ENCODE measurements at regions not wholly inside any gene's neighbourhood (a gene's known extent, or its start where the extent isn't known, plus 50 kb on each side); places are given as distances from the start of the nearest gene placed in this dataset.
"Not testable (repeated sequence)": the region's sequence is repeated elsewhere in the genome, so short reads cannot be mapped to it uniquely, and the experiment has no call there.

DNA sequence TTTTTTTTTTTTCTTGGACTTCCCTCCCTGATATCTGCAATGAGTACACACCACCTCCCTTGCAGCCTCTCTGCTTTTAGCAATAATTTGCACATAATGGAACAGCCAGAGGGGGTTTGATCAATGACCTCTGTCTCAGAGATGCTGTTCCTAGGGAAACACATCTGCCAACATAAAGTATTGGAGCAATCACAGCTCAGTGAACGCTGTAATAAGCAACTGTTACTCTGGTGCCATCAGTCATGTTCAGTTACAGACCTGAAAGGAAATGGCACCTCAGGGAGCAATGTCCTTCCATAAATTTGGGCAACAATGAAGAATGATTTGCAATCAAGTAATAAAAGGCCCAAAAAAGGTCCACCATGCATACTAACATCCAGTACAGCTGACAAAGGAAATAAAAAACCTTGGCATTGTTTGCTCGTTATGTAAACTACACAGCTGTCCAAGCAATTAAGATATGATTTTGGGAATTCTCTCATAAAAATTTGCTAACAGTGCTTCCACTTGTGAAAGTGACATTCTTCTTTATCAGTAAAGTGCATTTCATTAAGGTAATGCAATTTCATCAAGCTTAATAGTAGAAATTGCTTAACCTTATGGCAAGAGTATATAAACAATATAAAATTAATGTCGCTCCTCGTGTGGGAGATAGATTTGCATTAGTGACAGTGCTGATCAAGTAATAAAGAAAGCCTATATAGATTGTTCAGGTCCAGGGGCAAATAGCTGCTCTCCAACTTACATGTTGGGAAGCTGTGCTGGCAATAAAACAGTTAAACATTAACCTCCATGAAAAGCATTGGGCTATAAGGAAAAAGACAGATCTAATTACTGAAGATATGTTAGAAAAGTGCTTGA is 167.8 kb downstream of the RASEF start:
- H3K4me1 ChIP-seq (ENCODE audit: control insufficient read depth in 1 of 2, insufficient read depth in 2 of 2, low read length in 2 of 2), result peaks cover 17 to 28% of the 10 kb centered on the region in 2 donors
- no peaks in the 10 kb centered on the region for H3K27me3 ChIP-seq (ENCODE audit: control insufficient read depth in 1 of 2, insufficient read depth in 2 of 2, low read length in 2 of 2)

DNA sequence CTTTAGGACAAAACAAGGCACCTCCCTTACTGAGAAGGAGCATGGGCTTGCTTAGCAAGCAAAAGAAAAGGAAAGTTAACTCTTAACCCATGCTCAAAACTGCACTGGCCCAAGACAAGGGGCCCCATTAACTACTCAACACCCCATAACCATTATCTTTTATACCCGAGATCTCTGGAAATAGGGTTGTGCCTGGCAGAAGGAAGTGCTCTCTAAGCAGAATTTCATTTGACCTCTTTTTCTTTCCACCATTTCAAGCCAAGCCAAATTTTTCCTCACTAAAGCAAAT is 167.2 kb downstream of the RASEF start:
- no peaks in the 10 kb centered on the region for H3K36me3 ChIP-seq (ENCODE audit: control insufficient read depth in 1 of 2, insufficient read depth in 2 of 2, low read length in 2 of 2)
- H3K9ac ChIP-seq (ENCODE audit: low read depth in 1 of 2, low read length in 2 of 2), result no peak overlapping the region
- no peaks in the 10 kb centered on the region for H3K9me3 ChIP-seq (ENCODE audit: control insufficient read depth in 1 of 2, low read length in 2 of 2)
- H3K4me3 ChIP-seq (ENCODE audit: low read depth in 1 of 2, low read length in 2 of 2), result no peak overlapping the region
- peaks cover 17 to 28% of the 10 kb centered on the region in 2 donors for H3K4me1 ChIP-seq (ENCODE audit: control insufficient read depth in 1 of 2, insufficient read depth in 2 of 2, low read length in 2 of 2)
- H3K27ac ChIP-seq (ENCODE audit: low read depth, low read length), result no peak overlapping the region
- no peaks in the 10 kb centered on the region for H3K27me3 ChIP-seq (ENCODE audit: control insufficient read depth in 1 of 2, insufficient read depth in 2 of 2, low read length in 2 of 2)

More for the DNA sequence above, 167.8 kb downstream of the RASEF start:
- Histone ChIP-seq H3K27ac (ENCODE audit: low read depth, low read length) (no peak overlapping the region), H3K36me3 (ENCODE audit: control insufficient read depth in 1 of 2, insufficient read depth in 2 of 2, low read length in 2 of 2) (no peaks in the 10 kb centered on the region), H3K9ac (ENCODE audit: low read depth in 1 of 2, low read length in 2 of 2) (no peak overlapping the region), H3K9me3 (ENCODE audit: control insufficient read depth in 1 of 2, low read length in 2 of 2) (no peaks in the 10 kb centered on the region), H3K4me3 (ENCODE audit: low read depth in 1 of 2, low read length in 2 of 2) (no peak overlapping the region)

DNA sequence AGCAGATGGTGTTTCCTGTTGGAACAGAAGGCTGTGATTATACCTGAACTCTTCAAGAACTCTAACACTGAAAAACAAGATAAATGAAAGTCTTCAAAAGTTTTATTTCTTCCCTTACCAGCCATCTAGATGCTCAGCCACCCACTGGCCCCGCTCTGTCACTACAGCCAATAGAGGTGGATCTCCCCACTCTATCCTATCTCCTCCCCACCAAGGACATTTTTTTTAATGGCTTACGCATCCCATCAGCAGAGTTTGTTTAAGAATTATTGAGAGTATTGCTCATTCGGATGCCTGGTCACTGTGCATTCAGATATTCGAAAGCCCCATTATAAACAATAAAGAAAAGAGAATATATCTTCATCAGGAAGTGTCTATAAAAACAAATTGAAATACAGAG is 159.4 kb downstream of the RASEF start:
- H3K36me3 ChIP-seq (ENCODE audit: control insufficient read depth in 1 of 2, insufficient read depth in 2 of 2, low read length in 2 of 2), result no peaks in the 10 kb centered on the region
- H3K9ac ChIP-seq (ENCODE audit: low read depth in 1 of 2, low read length in 2 of 2), result no peak overlapping the region
- H3K9me3 ChIP-seq (ENCODE audit: control insufficient read depth in 1 of 2, low read length in 2 of 2), result no peaks in the 10 kb centered on the region
- H3K4me3 ChIP-seq (ENCODE audit: low read depth in 1 of 2, low read length in 2 of 2), result no peak overlapping the region
- no peak overlapping the region for H3K27ac ChIP-seq (ENCODE audit: low read depth, low read length)
- H3K27me3 ChIP-seq (ENCODE audit: control insufficient read depth in 1 of 2, insufficient read depth in 2 of 2, low read length in 2 of 2), result no peaks in the 10 kb centered on the region
- no peaks in the 10 kb centered on the region for H3K4me1 ChIP-seq (ENCODE audit: control insufficient read depth in 1 of 2, insufficient read depth in 2 of 2, low read length in 2 of 2)

DNA sequence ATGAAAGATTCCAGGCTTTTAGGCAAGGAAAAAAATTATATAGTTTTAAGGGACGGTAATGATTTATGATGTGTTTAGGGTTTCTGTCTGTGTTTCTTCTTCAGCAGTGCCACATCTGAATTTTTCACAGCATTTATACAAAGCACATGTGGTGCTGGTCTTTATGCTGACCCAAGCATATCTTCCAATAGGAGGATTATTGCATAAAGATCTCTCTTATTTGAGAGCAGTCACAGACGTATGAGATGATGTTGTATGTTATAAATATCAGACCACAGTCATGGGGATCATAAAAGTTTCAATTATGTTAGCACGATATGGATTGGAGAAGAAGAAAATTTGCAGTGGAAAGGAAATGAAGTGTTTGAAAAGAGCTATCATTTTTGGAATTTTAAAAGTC is 150.9 kb downstream of the RASEF start:
- Histone ChIP-seq H3K9me3 (ENCODE audit: control insufficient read depth in 1 of 2, low read length in 2 of 2) (peaks cover 0 to 3% of the 10 kb centered on the region in 2 donors), H3K9ac (ENCODE audit: low read depth in 1 of 2, low read length in 2 of 2) (no peak overlapping the region), H3K36me3 (ENCODE audit: control insufficient read depth in 1 of 2, insufficient read depth in 2 of 2, low read length in 2 of 2) (no peaks in the 10 kb centered on the region), H3K4me3 (ENCODE audit: low read depth in 1 of 2, low read length in 2 of 2) (no peak overlapping the region), H3K27ac (ENCODE audit: low read depth, low read length) (no peak overlapping the region), H3K27me3 (ENCODE audit: control insufficient read depth in 1 of 2, insufficient read depth in 2 of 2, low read length in 2 of 2) (no peaks in the 10 kb centered on the region), H3K4me1 (ENCODE audit: control insufficient read depth in 1 of 2, insufficient read depth in 2 of 2, low read length in 2 of 2) (no peaks in the 10 kb centered on the region)

DNA sequence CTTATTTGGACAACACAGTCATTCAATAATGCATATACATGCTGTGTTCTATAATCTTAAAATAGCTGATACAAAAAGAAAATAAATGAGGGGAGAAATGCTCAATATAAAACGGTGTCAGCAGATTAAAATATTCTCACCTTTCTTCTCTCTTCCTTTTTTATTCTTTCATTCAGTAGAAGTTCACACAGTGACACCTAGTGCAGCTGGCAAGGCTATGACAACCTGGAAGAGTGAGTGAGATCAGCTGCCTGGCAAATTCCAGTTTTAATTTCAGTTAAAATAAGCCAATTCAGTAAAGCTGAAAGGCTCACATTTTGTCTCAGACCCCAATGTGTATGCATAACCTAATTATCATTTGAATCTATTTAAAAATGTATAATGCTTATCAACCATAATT is 150.3 kb downstream of the RASEF start:
- Histone ChIP-seq H3K9me3 (ENCODE audit: control insufficient read depth in 1 of 2, low read length in 2 of 2) (peaks cover 0 to 3% of the 10 kb centered on the region in 2 donors), H3K36me3 (ENCODE audit: control insufficient read depth in 1 of 2, insufficient read depth in 2 of 2, low read length in 2 of 2) (no peaks in the 10 kb centered on the region), H3K27me3 (ENCODE audit: control insufficient read depth in 1 of 2, insufficient read depth in 2 of 2, low read length in 2 of 2) (no peaks in the 10 kb centered on the region), H3K27ac (ENCODE audit: low read depth, low read length) (no peak overlapping the region), H3K9ac (ENCODE audit: low read depth in 1 of 2, low read length in 2 of 2) (no peak overlapping the region), H3K4me3 (ENCODE audit: low read depth in 1 of 2, low read length in 2 of 2) (no peak overlapping the region), H3K4me1 (ENCODE audit: control insufficient read depth in 1 of 2, insufficient read depth in 2 of 2, low read length in 2 of 2) (no peaks in the 10 kb centered on the region)

DNA sequence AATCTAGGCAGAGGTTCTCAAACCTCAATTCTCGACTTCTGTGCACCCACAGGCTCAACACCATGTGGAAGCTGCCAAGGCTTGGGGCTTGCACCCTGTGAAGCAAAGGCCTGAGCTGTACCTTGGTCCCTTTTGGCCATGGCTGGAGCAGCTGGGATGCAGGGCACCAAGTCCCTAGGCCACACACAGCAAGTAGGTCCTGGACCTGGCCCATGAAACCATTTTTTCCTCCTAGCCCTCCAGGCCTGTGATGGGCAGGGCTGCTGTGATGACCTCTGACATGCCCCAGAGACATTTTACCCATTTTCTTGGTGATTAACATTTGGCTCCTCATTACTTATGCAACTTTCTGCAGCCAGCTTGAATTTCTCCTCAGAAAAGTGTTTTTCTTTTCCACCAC is 146.7 kb downstream of the RASEF start:
- not testable (repeated sequence) for H3K9me3 ChIP-seq (ENCODE audit: control insufficient read depth in 1 of 2, low read length in 2 of 2); H3K9ac ChIP-seq (ENCODE audit: low read depth in 1 of 2, low read length in 2 of 2); H3K27me3 ChIP-seq (ENCODE audit: control insufficient read depth in 1 of 2, insufficient read depth in 2 of 2, low read length in 2 of 2); H3K4me1 ChIP-seq (ENCODE audit: control insufficient read depth in 1 of 2, insufficient read depth in 2 of 2, low read length in 2 of 2); H3K27ac ChIP-seq (ENCODE audit: low read depth, low read length); H3K36me3 ChIP-seq (ENCODE audit: control insufficient read depth in 1 of 2, insufficient read depth in 2 of 2, low read length in 2 of 2); H3K4me3 ChIP-seq (ENCODE audit: low read depth in 1 of 2, low read length in 2 of 2)

DNA sequence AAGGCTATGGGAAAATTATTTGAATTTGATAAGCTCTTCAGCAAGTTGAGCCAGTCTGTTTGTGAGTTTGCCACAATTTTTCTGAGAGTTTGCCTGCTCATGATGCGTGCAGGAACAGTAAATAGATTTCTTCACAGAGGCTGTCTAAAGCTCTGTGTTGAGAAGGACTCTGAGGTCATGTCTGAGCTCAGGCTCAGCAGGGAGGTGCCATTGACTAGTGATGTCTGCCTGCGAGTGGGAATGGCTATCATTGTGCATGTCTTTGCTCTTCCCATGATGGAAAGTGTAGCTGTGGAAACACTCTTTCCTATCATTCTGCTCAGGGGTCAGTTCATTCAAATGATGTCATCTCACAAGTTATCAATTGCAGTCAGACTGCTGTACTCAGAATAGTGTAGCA is 142.8 kb downstream of the RASEF start:
- no peak overlapping the region for H3K4me3 ChIP-seq (ENCODE audit: low read depth in 1 of 2, low read length in 2 of 2)
- peaks cover 0 to 3% of the 10 kb centered on the region in 2 donors for H3K9me3 ChIP-seq (ENCODE audit: control insufficient read depth in 1 of 2, low read length in 2 of 2)
- H3K36me3 ChIP-seq (ENCODE audit: control insufficient read depth in 1 of 2, insufficient read depth in 2 of 2, low read length in 2 of 2), result no peaks in the 10 kb centered on the region
- H3K27ac ChIP-seq (ENCODE audit: low read depth, low read length), result no peak overlapping the region
- no peaks in the 10 kb centered on the region for H3K27me3 ChIP-seq (ENCODE audit: control insufficient read depth in 1 of 2, insufficient read depth in 2 of 2, low read length in 2 of 2)
- H3K9ac ChIP-seq (ENCODE audit: low read depth in 1 of 2, low read length in 2 of 2), result no peak overlapping the region
- H3K4me1 ChIP-seq (ENCODE audit: control insufficient read depth in 1 of 2, insufficient read depth in 2 of 2, low read length in 2 of 2), result no peaks in the 10 kb centered on the region

DNA sequence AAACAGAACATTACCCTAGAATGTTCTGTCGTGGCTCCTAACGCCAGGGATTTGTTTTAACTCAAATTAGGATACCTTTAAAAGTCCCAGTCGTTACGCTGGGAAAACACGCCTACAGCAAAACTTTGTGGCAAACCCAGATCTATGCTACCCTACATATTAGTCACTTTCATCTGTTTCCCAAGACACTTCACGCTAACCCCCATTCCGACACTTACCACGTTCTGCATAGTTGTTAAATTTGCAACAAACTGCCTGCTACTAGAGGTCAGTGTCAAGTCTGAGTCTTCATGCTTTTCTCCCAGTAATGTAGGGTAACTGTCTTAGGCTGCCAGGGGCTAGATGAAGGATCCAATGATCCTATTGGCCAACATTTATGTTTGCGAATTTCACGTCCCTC is 140.3 kb downstream of the RASEF start:
- no peaks in the 10 kb centered on the region for H3K36me3 ChIP-seq (ENCODE audit: control insufficient read depth in 1 of 2, insufficient read depth in 2 of 2, low read length in 2 of 2)
- H3K4me3 ChIP-seq (ENCODE audit: low read depth in 1 of 2, low read length in 2 of 2), result no peak overlapping the region
- no peak overlapping the region for H3K27ac ChIP-seq (ENCODE audit: low read depth, low read length)
- H3K4me1 ChIP-seq (ENCODE audit: control insufficient read depth in 1 of 2, insufficient read depth in 2 of 2, low read length in 2 of 2), result no peaks in the 10 kb centered on the region
- no peak overlapping the region for H3K9ac ChIP-seq (ENCODE audit: low read depth in 1 of 2, low read length in 2 of 2)
- no peaks in the 10 kb centered on the region for H3K27me3 ChIP-seq (ENCODE audit: control insufficient read depth in 1 of 2, insufficient read depth in 2 of 2, low read length in 2 of 2)
- H3K9me3 ChIP-seq (ENCODE audit: control insufficient read depth in 1 of 2, low read length in 2 of 2), result no peaks in the 10 kb centered on the region

DNA sequence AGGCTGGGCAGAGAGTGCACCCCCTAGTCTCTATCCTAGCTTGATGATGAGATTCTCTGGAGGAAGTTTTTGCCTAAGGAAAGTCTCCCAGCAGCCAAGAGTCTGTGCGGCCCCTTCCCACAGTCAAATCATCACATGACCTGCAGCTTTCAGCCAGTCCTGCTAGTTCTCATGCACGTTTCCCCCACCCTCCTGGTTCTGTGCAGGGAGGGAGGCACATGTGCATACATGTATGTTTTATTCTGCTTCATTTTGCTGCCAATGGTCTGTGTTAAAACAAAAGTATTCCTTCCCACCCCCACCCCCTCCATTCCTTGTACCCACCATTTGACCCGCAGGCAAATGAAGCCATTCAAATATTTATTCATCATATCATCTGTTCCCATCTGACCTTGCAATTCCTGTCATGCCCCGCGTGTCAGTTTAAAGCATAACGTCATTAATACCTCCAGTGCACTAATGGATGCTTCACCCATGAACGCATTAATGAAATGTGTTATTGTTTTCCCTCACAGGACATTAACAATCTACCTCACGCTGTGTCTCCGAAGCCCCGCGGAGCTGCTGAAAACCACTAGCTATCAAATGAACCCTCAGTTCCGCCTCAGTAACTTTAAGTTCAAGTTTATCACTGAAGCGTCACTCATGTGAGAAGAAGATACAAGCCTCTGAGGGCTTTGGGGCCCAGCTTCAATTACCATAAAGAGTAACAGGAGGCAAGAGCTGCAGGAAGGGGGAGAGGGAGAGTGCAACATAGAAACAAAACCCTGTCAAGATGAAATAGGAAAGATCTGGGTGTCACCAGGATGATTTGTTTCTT is 139.6 kb downstream of the RASEF start:
- H3K27me3 ChIP-seq (ENCODE audit: control insufficient read depth in 1 of 2, insufficient read depth in 2 of 2, low read length in 2 of 2), result no peaks in the 10 kb centered on the region
- no peak overlapping the region for H3K4me3 ChIP-seq (ENCODE audit: low read depth in 1 of 2, low read length in 2 of 2)
- no peak overlapping the region for H3K9ac ChIP-seq (ENCODE audit: low read depth in 1 of 2, low read length in 2 of 2)
- H3K36me3 ChIP-seq (ENCODE audit: control insufficient read depth in 1 of 2, insufficient read depth in 2 of 2, low read length in 2 of 2), result no peaks in the 10 kb centered on the region
- H3K9me3 ChIP-seq (ENCODE audit: control insufficient read depth in 1 of 2, low read length in 2 of 2), result no peaks in the 10 kb centered on the region
- no peaks in the 10 kb centered on the region for H3K4me1 ChIP-seq (ENCODE audit: control insufficient read depth in 1 of 2, insufficient read depth in 2 of 2, low read length in 2 of 2)
- H3K27ac ChIP-seq (ENCODE audit: low read depth, low read length), result no peak overlapping the region

DNA sequence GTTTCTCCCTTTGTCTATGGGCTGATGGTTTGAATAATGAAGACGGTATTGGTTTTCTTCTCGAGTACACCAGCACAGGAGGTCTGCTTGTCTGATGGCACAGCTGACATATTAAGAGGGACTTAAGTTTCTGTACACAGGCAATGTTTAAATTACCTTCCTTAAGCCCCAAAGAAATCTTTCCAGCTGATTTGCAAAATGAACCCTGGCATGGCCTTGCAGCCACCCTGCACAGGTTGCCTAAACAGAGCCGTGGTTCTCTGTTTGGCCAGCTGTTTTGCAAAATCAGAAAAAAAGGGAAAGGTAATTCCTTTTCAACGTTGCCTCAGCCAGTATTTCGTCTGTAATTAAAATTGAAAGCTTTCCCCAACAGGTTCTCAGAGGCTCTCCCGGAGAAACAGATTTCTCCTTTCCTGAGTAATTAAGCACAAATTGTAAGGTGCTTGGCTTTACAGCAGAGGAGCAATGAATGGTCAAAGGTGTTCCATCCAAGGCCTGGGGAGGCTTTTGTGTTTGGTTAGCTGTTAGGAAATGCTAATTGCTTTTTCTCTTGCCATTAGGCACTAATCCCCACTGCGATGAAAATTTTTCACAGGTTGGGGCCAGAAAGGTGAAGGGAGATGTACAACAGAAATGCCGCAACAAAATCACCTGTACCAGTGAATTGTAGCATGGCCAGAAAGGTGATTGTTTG is 138.9 kb downstream of the RASEF start:
- Histone ChIP-seq H3K9ac (ENCODE audit: low read depth in 1 of 2, low read length in 2 of 2) (no peak overlapping the region), H3K36me3 (ENCODE audit: control insufficient read depth in 1 of 2, insufficient read depth in 2 of 2, low read length in 2 of 2) (no peaks in the 10 kb centered on the region), H3K27me3 (ENCODE audit: control insufficient read depth in 1 of 2, insufficient read depth in 2 of 2, low read length in 2 of 2) (no peaks in the 10 kb centered on the region), H3K9me3 (ENCODE audit: control insufficient read depth in 1 of 2, low read length in 2 of 2) (no peaks in the 10 kb centered on the region), H3K27ac (ENCODE audit: low read depth, low read length) (no peak overlapping the region), H3K4me3 (ENCODE audit: low read depth in 1 of 2, low read length in 2 of 2) (no peak overlapping the region), H3K4me1 (ENCODE audit: control insufficient read depth in 1 of 2, insufficient read depth in 2 of 2, low read length in 2 of 2) (no peaks in the 10 kb centered on the region)

All from duodenal mucosa (tissue), 2 donors.